OCI-LY7 (cell line): ENCODE measurements at regions not wholly inside any gene's neighbourhood (a gene's known extent, or its start where the extent isn't known, plus 50 kb on each side); places are given as distances from the start of the nearest gene placed in this dataset.

Source experiments
- EZH2phosphoT487 ChIP-seq: fragments of 200-600 bp; sonication (generic); IDR thresholded peaks from 2 replicates; pipeline ENCODE4 v1.6.1; 2018; ENCODE audit warnings: low read depth, borderline replicate concordance, mild to moderate bottlenecking, mixed run types, antibody characterized with exemption, low read length, moderate library complexity, mixed read lengths
- TF ChIP-seq, protein P1 (sequence below): fragments of 200-600 bp; sonication (generic); conservative IDR thresholded peaks from 2 replicates; pipeline ENCODE4 v1.5.1; 2014; ENCODE audit warnings: mild to moderate bottlenecking, antibody characterized with exemption, low read length, moderate library complexity, mixed read lengths

- TF ChIP-seq, protein P1, sequence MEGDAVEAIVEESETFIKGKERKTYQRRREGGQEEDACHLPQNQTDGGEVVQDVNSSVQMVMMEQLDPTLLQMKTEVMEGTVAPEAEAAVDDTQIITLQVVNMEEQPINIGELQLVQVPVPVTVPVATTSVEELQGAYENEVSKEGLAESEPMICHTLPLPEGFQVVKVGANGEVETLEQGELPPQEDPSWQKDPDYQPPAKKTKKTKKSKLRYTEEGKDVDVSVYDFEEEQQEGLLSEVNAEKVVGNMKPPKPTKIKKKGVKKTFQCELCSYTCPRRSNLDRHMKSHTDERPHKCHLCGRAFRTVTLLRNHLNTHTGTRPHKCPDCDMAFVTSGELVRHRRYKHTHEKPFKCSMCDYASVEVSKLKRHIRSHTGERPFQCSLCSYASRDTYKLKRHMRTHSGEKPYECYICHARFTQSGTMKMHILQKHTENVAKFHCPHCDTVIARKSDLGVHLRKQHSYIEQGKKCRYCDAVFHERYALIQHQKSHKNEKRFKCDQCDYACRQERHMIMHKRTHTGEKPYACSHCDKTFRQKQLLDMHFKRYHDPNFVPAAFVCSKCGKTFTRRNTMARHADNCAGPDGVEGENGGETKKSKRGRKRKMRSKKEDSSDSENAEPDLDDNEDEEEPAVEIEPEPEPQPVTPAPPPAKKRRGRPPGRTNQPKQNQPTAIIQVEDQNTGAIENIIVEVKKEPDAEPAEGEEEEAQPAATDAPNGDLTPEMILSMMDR, result no peak
- TF ChIP-seq EZH2phosphoT487, result no peak
Measured at GRCh38 chr18:71012789-71013188, 723.9 kb downstream of the SOCS6 start.
